Mucosa of gallbladder (tissue), 1 donor: ENCODE measurements at regions not wholly inside any gene's neighbourhood (a gene's known extent, or its start where the extent isn't known, plus 50 kb on each side); places are given as distances from the start of the nearest gene placed in this dataset.

Source experiments
- DNase-seq: peaks from one replicate; pipeline ENCODE4 v3.0.0-alpha.2; 2020; ENCODE audit warnings: low spot score
- donor health status: DM: no; HTN: no; CAD: no.

GRCh38 chr10:83357004-83357403 is 782.3 kb upstream of the GHITM start:
- no peak for DNase-seq

- DNase-seq: no peak
Observed at GRCh38 chr10:83357627-83358026, 781.7 kb upstream of the GHITM start.

GRCh38 chr10:83367036-83367435 is 772.3 kb upstream of the GHITM start:
- DNase-seq: no peak

- no peak for DNase-seq
Observed at GRCh38 chr10:83371696-83372490, 767.4 kb upstream of the GHITM start.

- no peak for DNase-seq
Observed at GRCh38 chr10:83372646-83373045, 766.7 kb upstream of the GHITM start.

GRCh38 chr10:83373671-83374070 is 765.6 kb upstream of the GHITM start:
- DNase-seq: peak; percentile 12

GRCh38 chr10:83374741-83375140 is 764.6 kb upstream of the GHITM start:
- DNase-seq: no peak

GRCh38 chr10:83375274-83375673 is 764.0 kb upstream of the GHITM start:
- DNase-seq: no peak

GRCh38 chr10:83397806-83398205 is 741.5 kb upstream of the GHITM start:
- DNase-seq: no peak

- no peak for DNase-seq
Observed at GRCh38 chr10:83410570-83410969, 728.7 kb upstream of the GHITM start.

GRCh38 chr10:83425306-83425705 is 714.0 kb upstream of the GHITM start:
- no peak for DNase-seq

GRCh38 chr10:83427101-83427500 is 712.2 kb upstream of the GHITM start:
- DNase-seq: no peak

- no peak for DNase-seq
Observed at GRCh38 chr10:83432261-83433045, 706.9 kb upstream of the GHITM start.

GRCh38 chr10:83433705-83434104 is 705.6 kb upstream of the GHITM start:
- DNase-seq: no peak

GRCh38 chr10:83448013-83448412 is 691.3 kb upstream of the GHITM start:
- no peak for DNase-seq

GRCh38 chr10:83458611-83459010 is 680.7 kb upstream of the GHITM start:
- no peak for DNase-seq

- DNase-seq: no peak
Observed at GRCh38 chr10:83459124-83459523, 680.2 kb upstream of the GHITM start.

GRCh38 chr10:83469728-83470331 is 669.5 kb upstream of the GHITM start:
- no peak for DNase-seq

- no peak for DNase-seq
Observed at GRCh38 chr10:83476211-83476610, 663.1 kb upstream of the GHITM start.

- no peak for DNase-seq
Observed at GRCh38 chr10:83489161-83489560, 650.1 kb upstream of the GHITM start.

GRCh38 chr10:83492004-83492403 is 647.3 kb upstream of the GHITM start:
- DNase-seq: no peak

- no peak for DNase-seq
Observed at GRCh38 chr10:83512681-83513080, 626.6 kb upstream of the GHITM start.

GRCh38 chr10:83515001-83515400 is 624.3 kb upstream of the GHITM start:
- no peak for DNase-seq
